HG03139 (cell line): ENCODE measurements at regions not wholly inside any gene's neighbourhood (a gene's known extent, or its start where the extent isn't known, plus 50 kb on each side); places are given as distances from the start of the nearest gene placed in this dataset.

Experiments
- ATAC-seq: cut with Tn5 transposase; IDR thresholded peaks from one replicate; pipeline ENCODE4 v1.9.1; 2021; ENCODE audit not compliant: unreplicated experiment

- no peak for ATAC-seq
Observed at GRCh38 chr17:63366241-63366566, 79.9 kb downstream of the CYB561 start.

GRCh38 chr17:63369233-63369632 is 76.9 kb downstream of the CYB561 start:
- ATAC-seq, result no peak

GRCh38 chr17:63370696-63371095 is 75.4 kb downstream of the CYB561 start:
- no peak for ATAC-seq

GRCh38 chr17:63376949-63377348 is 69.2 kb downstream of the CYB561 start:
- ATAC-seq, result no peak

DNA sequence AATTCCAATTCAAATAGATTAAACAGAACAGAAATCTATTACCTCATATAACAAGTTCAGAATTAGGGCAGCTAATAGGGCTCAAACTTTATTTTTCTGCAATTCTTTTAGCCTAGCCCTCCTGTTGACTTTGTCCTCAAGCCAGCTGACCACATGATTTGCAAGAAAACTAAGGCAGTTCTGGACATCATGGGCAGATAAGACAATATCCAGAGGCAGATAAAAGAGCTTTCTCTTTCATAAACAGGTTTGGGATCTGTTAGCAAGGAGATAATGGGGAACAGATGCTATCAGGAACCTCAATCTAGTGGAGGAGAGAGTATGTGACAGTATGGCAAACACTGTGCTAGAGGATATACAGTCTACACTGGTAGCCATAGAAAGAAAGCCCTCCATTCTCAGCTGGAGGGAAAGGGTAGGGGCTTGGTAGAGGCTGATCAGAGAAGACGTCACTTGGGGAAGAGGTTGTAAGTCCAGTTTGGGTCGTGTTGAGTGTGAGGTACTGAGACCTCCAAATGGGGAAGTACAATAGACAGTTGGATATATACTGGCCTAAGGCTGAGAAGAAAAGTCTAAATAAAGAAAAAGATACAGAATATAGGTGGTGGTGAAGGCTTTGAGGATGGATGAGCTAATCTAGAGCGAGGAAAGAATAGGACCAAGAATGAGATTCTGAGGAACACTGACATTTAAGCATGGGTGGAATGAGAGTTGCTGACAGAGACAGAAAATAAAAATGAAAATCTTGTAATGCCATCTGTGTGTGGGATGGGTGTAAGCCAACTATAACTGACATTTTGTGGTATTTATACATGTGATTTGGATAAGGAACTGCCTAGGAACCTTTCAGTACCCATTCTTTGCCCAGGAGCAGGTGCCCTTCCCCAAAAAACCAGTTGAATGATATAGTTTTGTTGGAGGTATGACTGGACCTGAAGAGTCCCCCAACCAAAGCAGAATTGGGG is 67.4 kb downstream of the CYB561 start:
- ATAC-seq, result no peak

DNA sequence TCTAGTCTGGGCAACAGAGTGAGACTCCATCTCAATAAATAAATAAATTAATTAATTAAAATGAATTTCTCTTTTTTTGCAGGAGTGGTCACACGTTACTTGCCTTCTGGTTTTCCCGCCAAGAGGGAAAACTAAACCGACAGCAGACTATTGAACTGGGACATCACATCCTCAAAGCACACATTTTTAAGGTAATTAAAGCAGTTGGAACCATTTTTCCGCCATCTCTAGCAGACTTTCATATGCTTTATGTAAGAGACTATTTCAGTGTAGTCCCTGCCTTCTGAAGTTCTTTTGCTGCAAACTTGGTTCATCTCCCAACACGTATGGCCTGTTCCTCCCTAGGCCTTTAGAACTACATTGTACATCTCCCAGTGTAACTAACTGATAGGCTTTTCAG is 66.5 kb downstream of the CYB561 start:
- ATAC-seq, result no peak

- no peak for ATAC-seq
Observed at GRCh38 chr17:63381101-63381729, 64.9 kb downstream of the CYB561 start.

DNA sequence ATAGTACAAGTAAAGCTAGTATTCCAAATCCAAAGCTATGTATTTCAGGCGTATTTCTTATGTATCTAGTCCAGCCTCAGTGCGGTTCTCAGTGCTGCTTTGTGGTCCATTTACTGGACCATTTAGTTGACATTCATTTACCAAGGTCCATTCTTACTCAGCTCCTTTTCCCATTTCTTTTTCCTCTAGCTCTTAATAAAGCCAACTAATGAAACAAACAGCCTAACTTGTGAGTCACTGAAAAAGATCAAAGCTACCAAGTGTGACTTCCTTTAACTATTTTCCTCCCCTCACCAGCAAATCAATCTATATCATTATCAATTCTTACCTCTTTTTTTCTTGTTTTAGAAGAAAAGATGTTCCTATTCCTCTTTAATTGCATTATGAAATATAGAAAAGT is 64.0 kb downstream of the CYB561 start:
- ATAC-seq, result no peak
